Astrocyte (in vitro differentiated cells and primary cell): ENCODE measurements at regions not wholly inside any gene's neighbourhood (a gene's known extent, or its start where the extent isn't known, plus 50 kb on each side); places are given as distances from the start of the nearest gene placed in this dataset.

ENCODE experiments used
- DNase-seq: peaks from one replicate; pipeline ENCODE4 v3.0.0-alpha.2; 2010; ENCODE audit warnings: low read depth
- FAIRE-seq: peaks from 2 replicates; lab custom pipeline; 2011; peaks lifted over from hg19 to GRCh38; lab: Jason Lieb, UNC
- H2AFZ ChIP-seq: 2 replicates; pipeline ENCODE4 v1.6.0; 2012; ENCODE audit warnings: low read depth, low read length, inconsistent platforms
- H3K27ac ChIP-seq: 2 replicates; pipeline ENCODE4 v1.5.1; 2011; ENCODE audit warnings: low read depth, low read length, inconsistent platforms
- H3K27me3 ChIP-seq: 2 replicates; pipeline ENCODE4 v1.6.0; 2011; ENCODE audit warnings: low read length, inconsistent platforms; ENCODE audit not compliant: insufficient read depth
- H3K36me3 ChIP-seq: 2 replicates; pipeline ENCODE4 v1.5.1; 2011; ENCODE audit warnings: low read length, inconsistent platforms; ENCODE audit not compliant: insufficient read depth
- H3K4me1 ChIP-seq: 2 replicates; pipeline ENCODE4 v1.5.1; 2011; ENCODE audit warnings: low read length, inconsistent platforms; ENCODE audit not compliant: insufficient read depth
- H3K4me2 ChIP-seq: 2 replicates; pipeline ENCODE4 v1.6.0; 2012; ENCODE audit warnings: low read length, inconsistent platforms
- H3K4me3 ChIP-seq: 2 replicates; pipeline ENCODE4 v1.5.1; 2011; ENCODE audit warnings: low read depth, mild to moderate bottlenecking, low read length, inconsistent platforms; ENCODE audit not compliant: insufficient read depth
- H3K79me2 ChIP-seq: 2 replicates; pipeline ENCODE4 v1.6.0; 2012; ENCODE audit warnings: mild to moderate bottlenecking, low read length, inconsistent platforms; ENCODE audit not compliant: insufficient read depth
- H3K9ac ChIP-seq: 2 replicates; pipeline ENCODE4 v1.6.0; 2012; ENCODE audit warnings: mild to moderate bottlenecking, low read length, inconsistent platforms
- H3K9me3 ChIP-seq: 2 replicates; pipeline ENCODE4 v1.5.1; 2012; ENCODE audit warnings: low read depth, mild to moderate bottlenecking, low read length, inconsistent platforms; ENCODE audit not compliant: insufficient read depth
- H4K20me1 ChIP-seq: 2 replicates; pipeline ENCODE4 v1.6.0; 2012; ENCODE audit warnings: low read length, inconsistent platforms; ENCODE audit not compliant: insufficient read depth
- H3K27ac Mint-ChIP-seq: one replicate; pipeline ENCODE4 v1.8.0; 2021; ENCODE audit warnings: mild to moderate bottlenecking, mixed read lengths; ENCODE audit not compliant: unreplicated experiment
- H3K27me3 Mint-ChIP-seq: one replicate; pipeline ENCODE4 v1.8.0; 2021; ENCODE audit warnings: low read depth, mixed read lengths; ENCODE audit not compliant: unreplicated experiment
- H3K36me3 Mint-ChIP-seq: one replicate; pipeline ENCODE4 v1.8.0; 2021; ENCODE audit warnings: low read depth, mixed read lengths; ENCODE audit not compliant: unreplicated experiment
- H3K4me1 Mint-ChIP-seq: one replicate; pipeline ENCODE4 v1.8.0; 2021; ENCODE audit warnings: low read depth, mixed read lengths; ENCODE audit not compliant: unreplicated experiment
- H3K4me3 Mint-ChIP-seq: one replicate; pipeline ENCODE4 v1.8.0; 2021; ENCODE audit warnings: mild to moderate bottlenecking, moderate library complexity, mixed read lengths; ENCODE audit not compliant: unreplicated experiment
- H3K9me3 Mint-ChIP-seq: one replicate; pipeline ENCODE4 v1.8.0; 2021; ENCODE audit warnings: mild to moderate bottlenecking, mixed read lengths; ENCODE audit not compliant: unreplicated experiment
- EZH2 ChIP-seq: IDR thresholded peaks from 2 replicates; pipeline ENCODE4 v1.6.1; 2012; ENCODE audit warnings: mild to moderate bottlenecking, low read length, inconsistent platforms; ENCODE audit not compliant: insufficient read depth
- TF ChIP-seq, protein P1 (sequence below): IDR thresholded peaks from 2 replicates; pipeline ENCODE4 v1.5.1; 2011; ENCODE audit warnings: low read depth, mild to moderate bottlenecking, inconsistent platforms, low read length, moderate library complexity; ENCODE audit not compliant: insufficient read depth

DNA sequence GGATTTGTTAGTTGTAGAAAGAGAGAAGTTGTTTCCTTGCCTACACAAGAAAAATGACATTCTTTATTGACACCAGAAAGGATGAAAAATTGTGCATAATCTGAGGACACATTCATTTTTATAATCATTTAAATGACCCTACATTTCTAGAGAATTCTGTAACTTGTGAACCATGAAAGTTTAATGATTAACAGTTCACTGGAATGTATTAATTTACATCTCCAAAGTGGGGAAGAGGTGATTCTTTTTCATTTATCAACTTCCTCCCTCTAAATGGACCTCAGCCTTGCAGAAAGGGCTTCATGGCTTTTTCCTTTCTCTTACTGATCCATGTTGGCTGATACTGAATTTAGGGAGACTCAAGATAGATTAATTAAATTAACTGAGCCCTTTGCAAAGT lies 565.2 kb upstream of the LINC00305 start:
- Histone ChIP-seq H3K4me1 (no peaks in the 10 kb centered on the region), H3K4me2 (no peak overlapping the region), H3K27ac (no peak overlapping the region), H2AFZ (no peak overlapping the region), H4K20me1 (no peaks in the 10 kb centered on the region), H3K79me2 (no peaks in the 10 kb centered on the region), H3K9ac (no peak overlapping the region), H3K4me3 (no peak overlapping the region), H3K9me3 (no peaks in the 10 kb centered on the region), H3K27me3 (no peaks in the 10 kb centered on the region), H3K36me3 (no peaks in the 10 kb centered on the region)
- no peak for DNase-seq
- H3K4me1 Mint-ChIP-seq = no peaks in the 10 kb centered on the region
- H3K4me3 Mint-ChIP-seq = no peak overlapping the region
- no peaks in the 10 kb centered on the region for H3K27me3 Mint-ChIP-seq
- H3K36me3 Mint-ChIP-seq = no peaks in the 10 kb centered on the region
- no peak for TF ChIP-seq EZH2
- TF ChIP-seq, protein P1, sequence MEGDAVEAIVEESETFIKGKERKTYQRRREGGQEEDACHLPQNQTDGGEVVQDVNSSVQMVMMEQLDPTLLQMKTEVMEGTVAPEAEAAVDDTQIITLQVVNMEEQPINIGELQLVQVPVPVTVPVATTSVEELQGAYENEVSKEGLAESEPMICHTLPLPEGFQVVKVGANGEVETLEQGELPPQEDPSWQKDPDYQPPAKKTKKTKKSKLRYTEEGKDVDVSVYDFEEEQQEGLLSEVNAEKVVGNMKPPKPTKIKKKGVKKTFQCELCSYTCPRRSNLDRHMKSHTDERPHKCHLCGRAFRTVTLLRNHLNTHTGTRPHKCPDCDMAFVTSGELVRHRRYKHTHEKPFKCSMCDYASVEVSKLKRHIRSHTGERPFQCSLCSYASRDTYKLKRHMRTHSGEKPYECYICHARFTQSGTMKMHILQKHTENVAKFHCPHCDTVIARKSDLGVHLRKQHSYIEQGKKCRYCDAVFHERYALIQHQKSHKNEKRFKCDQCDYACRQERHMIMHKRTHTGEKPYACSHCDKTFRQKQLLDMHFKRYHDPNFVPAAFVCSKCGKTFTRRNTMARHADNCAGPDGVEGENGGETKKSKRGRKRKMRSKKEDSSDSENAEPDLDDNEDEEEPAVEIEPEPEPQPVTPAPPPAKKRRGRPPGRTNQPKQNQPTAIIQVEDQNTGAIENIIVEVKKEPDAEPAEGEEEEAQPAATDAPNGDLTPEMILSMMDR = no peak
- no peaks in the 10 kb centered on the region for H3K9me3 Mint-ChIP-seq
- FAIRE-seq = no peak
- no peak overlapping the region for H3K27ac Mint-ChIP-seq

DNA sequence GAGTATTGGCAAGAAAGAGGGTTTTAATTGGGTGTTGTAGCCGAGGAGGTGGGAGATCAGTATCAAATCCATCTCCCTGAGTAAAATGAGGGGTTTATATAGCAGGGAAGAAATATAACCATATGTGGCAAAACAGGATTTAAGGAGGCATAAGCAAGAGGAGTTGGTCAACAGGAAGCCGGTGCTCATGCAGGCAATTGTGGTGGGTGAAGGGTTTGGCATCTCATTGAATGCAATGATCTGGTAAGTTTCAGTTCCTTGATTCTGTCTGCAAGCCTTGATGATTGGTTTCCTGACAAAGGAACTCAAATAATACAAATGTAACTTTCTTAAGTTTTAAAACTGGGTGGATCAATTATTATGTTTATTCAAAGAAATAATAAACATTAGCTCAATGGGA lies 564.4 kb upstream of the LINC00305 start:
- TF ChIP-seq EZH2 = no peak
- TF ChIP-seq, protein P1 = no peak
- Mint-ChIP-seq H3K27me3 (no peaks in the 10 kb centered on the region), H3K36me3 (no peaks in the 10 kb centered on the region), H3K9me3 (no peaks in the 10 kb centered on the region), H3K4me1 (no peaks in the 10 kb centered on the region), H3K4me3 (no peak overlapping the region), H3K27ac (no peak overlapping the region)
- Histone ChIP-seq H4K20me1 (no peaks in the 10 kb centered on the region), H3K27ac (no peak overlapping the region), H3K27me3 (no peaks in the 10 kb centered on the region), H3K4me3 (no peak overlapping the region), H3K9me3 (no peaks in the 10 kb centered on the region), H2AFZ (no peak overlapping the region), H3K36me3 (no peaks in the 10 kb centered on the region), H3K79me2 (no peaks in the 10 kb centered on the region), H3K4me1 (no peaks in the 10 kb centered on the region), H3K4me2 (no peak overlapping the region), H3K9ac (no peak overlapping the region)
- DNase-seq (no peak), FAIRE-seq (no peak)

DNA sequence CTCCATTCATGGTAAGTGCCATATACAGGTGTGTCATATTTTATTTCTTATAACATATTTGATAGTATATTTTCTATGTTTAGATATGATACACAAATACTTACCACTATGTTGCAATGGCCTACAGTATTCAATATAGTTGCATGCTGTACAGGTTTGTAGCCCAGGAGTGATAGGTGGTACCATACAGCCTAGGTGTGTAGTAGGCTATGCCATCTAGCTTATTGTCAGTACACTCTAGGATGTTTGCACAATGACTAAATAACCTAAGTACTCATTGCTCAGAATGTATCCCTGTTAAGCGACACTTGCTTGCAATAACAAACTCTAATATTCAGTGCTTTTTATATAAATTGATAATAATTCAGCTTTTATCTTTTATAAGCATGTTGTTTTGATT lies 563.1 kb upstream of the LINC00305 start:
- FAIRE-seq (no peak), DNase-seq (no peak)
- no peak overlapping the region for H3K9ac ChIP-seq
- no peak overlapping the region for H3K27ac Mint-ChIP-seq
- TF ChIP-seq EZH2 = no peak
- TF ChIP-seq, protein P1 = no peak
- no peak overlapping the region for H3K4me3 Mint-ChIP-seq
- H3K79me2 ChIP-seq = no peaks in the 10 kb centered on the region
- no peaks in the 10 kb centered on the region for H3K27me3 Mint-ChIP-seq
- H3K4me3 ChIP-seq = no peak overlapping the region
- no peaks in the 10 kb centered on the region for H3K4me1 ChIP-seq
- H4K20me1 ChIP-seq = no peaks in the 10 kb centered on the region
- no peak overlapping the region for H2AFZ ChIP-seq
- no peak overlapping the region for H3K27ac ChIP-seq
- H3K36me3 Mint-ChIP-seq = no peaks in the 10 kb centered on the region
- no peaks in the 10 kb centered on the region for H3K9me3 Mint-ChIP-seq
- H3K4me2 ChIP-seq = no peak overlapping the region
- H3K36me3 ChIP-seq = no peaks in the 10 kb centered on the region
- H3K27me3 ChIP-seq = no peaks in the 10 kb centered on the region
- no peaks in the 10 kb centered on the region for H3K4me1 Mint-ChIP-seq
- no peaks in the 10 kb centered on the region for H3K9me3 ChIP-seq
